Kidney (tissue), 13 donors: ENCODE measurements at regions not wholly inside any gene's neighbourhood (a gene's known extent, or its start where the extent isn't known, plus 50 kb on each side); places are given as distances from the start of the nearest gene placed in this dataset.
"Not testable (repeated sequence)": the region's sequence is repeated elsewhere in the genome, so short reads cannot be mapped to it uniquely, and the experiment has no call there.

Experiments used
- DNase-seq, 5 donors: peaks; one replicate each; pipeline ENCODE4 v3.0.0-alpha.2; 2013 to 2020
- FAIRE-seq: peaks from 2 replicates; lab custom pipeline; 2012; peaks lifted over from hg19 to GRCh38; lab: Jason Lieb, UNC
- H3K27ac ChIP-seq, 2 donors: one replicate each; pipeline ENCODE4 v1.7.0; 2013; ENCODE audit warnings: low read depth in 2 of 2, low read length in 2 of 2, inconsistent platforms in 1 of 2
- H3K27me3 ChIP-seq: one replicate; pipeline ENCODE4 v1.7.1; 2013; ENCODE audit warnings: low read length, inconsistent platforms; ENCODE audit not compliant: control insufficient read depth, insufficient read depth
- H3K36me3 ChIP-seq, 3 donors: one replicate each; pipeline versions ENCODE4 v1.7.0 to v1.7.1; 2013; ENCODE audit warnings: low read length in 3 of 3, control low read depth in 1 of 3, inconsistent platforms in 1 of 3; ENCODE audit not compliant: insufficient read depth in 3 of 3, control insufficient read depth in 2 of 3
- H3K4me1 ChIP-seq, 3 donors: one replicate each; pipeline versions ENCODE4 v1.7.0 to v1.7.1; 2013; ENCODE audit warnings: low read length in 3 of 3, inconsistent platforms in 1 of 3, low read depth in 1 of 3; ENCODE audit not compliant: control insufficient read depth in 2 of 3, insufficient read depth in 2 of 3
- H3K4me3 ChIP-seq, 3 donors: one replicate each; pipeline versions ENCODE4 v1.7.0 to v1.8.1; 2013; ENCODE audit warnings: low read length in 3 of 3, control low read depth in 1 of 3, inconsistent platforms in 1 of 3
- H3K9ac ChIP-seq, 3 donors: one replicate each; pipeline versions ENCODE4 v1.7.0 to v1.7.1; 2013; ENCODE audit warnings: low read length in 3 of 3, control low read depth in 1 of 3, inconsistent platforms in 1 of 3
- H3K9me3 ChIP-seq, 3 donors: one replicate each; pipeline versions ENCODE4 v1.7.0 to v1.7.1; 2013; ENCODE audit warnings: low read length in 3 of 3, control low read depth in 1 of 3, inconsistent platforms in 1 of 3; ENCODE audit not compliant: control insufficient read depth in 2 of 3, insufficient read depth in 1 of 3
- intact Hi-C: fragments of 100-400 bp; cut with DNase I; formaldehyde crosslinking; loops from one replicate; pipeline ENCODE4 v1.11.1; 2022
- TF ChIP-seq, protein P1 (sequence below): IDR thresholded peaks from 3 replicates; pipeline ENCODE4 v1.5.1; 2012; ENCODE audit warnings: mild to moderate bottlenecking, moderate library complexity, borderline replicate concordance; ENCODE audit not compliant: insufficient read depth; ENCODE audit errors: extremely low read depth
- donor health status: control.
- donor health status: control.
- donor health status: control.
- donor health status: control.
- donor health status: control.
- donor health status: DM: yes; HTN: yes; CAD: no.
- donor health status: Normal renal cell carcinoma (clear cell type).

- no peak overlapping the region for H3K27ac ChIP-seq
- H3K4me1 ChIP-seq = no peaks in the 10 kb centered on the region
- TF ChIP-seq, protein P1, sequence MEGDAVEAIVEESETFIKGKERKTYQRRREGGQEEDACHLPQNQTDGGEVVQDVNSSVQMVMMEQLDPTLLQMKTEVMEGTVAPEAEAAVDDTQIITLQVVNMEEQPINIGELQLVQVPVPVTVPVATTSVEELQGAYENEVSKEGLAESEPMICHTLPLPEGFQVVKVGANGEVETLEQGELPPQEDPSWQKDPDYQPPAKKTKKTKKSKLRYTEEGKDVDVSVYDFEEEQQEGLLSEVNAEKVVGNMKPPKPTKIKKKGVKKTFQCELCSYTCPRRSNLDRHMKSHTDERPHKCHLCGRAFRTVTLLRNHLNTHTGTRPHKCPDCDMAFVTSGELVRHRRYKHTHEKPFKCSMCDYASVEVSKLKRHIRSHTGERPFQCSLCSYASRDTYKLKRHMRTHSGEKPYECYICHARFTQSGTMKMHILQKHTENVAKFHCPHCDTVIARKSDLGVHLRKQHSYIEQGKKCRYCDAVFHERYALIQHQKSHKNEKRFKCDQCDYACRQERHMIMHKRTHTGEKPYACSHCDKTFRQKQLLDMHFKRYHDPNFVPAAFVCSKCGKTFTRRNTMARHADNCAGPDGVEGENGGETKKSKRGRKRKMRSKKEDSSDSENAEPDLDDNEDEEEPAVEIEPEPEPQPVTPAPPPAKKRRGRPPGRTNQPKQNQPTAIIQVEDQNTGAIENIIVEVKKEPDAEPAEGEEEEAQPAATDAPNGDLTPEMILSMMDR = no peak
- no peaks in the 10 kb centered on the region for H3K27me3 ChIP-seq
- H3K9me3 ChIP-seq = no peaks in the 10 kb centered on the region
- H3K4me3 ChIP-seq = no peak overlapping the region
- H3K9ac ChIP-seq = no peak overlapping the region
- intact Hi-C loops = no loop called here
- H3K36me3 ChIP-seq = no peaks in the 10 kb centered on the region
- FAIRE-seq = no peak
- peak in 3 of 5 donors; percentile 73 to 85 (median 83) for DNase-seq
Measured at GRCh38 chr18:76613053-76613754, 118.2 kb upstream of the ZNF516 start.

DNA sequence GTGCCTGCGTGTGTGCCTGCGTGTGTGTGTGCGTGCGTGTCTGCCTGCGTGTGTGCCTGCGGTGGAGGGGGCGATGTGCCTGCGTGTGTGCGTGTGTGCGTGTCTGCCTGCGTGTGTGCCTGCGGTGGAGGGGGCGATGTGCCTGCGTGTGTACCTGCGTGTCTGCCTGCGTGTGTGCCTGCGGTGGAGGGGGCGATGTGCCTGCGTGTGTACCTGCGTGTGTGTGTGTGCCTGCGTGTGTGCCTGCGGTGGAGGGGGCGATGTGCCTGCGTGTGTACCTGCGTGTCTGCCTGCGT, 116.7 kb upstream of the ZNF516 start:
- H3K27ac ChIP-seq, H3K4me1 ChIP-seq, H3K9ac ChIP-seq, DNase-seq, intact Hi-C loops, H3K27me3 ChIP-seq, H3K4me3 ChIP-seq, H3K36me3 ChIP-seq, FAIRE-seq, H3K9me3 ChIP-seq: not testable (repeated sequence)

- Histone ChIP-seq H3K9me3 (no peaks in the 10 kb centered on the region), H3K4me1 (no peaks in the 10 kb centered on the region), H3K36me3 (no peaks in the 10 kb centered on the region), H3K9ac (no peak overlapping the region), H3K4me3 (no peak overlapping the region), H3K27ac (no peak overlapping the region), H3K27me3 (no peaks in the 10 kb centered on the region)
- intact Hi-C loops = no loop called here
- FAIRE-seq (no peak), DNase-seq (peak in 3 of 5 donors; percentile 66 to 74 (median 72))
- TF ChIP-seq, protein P1 = no peak
Measured at GRCh38 chr18:76610933-76611749, 116.1 kb upstream of the ZNF516 start.

DNA sequence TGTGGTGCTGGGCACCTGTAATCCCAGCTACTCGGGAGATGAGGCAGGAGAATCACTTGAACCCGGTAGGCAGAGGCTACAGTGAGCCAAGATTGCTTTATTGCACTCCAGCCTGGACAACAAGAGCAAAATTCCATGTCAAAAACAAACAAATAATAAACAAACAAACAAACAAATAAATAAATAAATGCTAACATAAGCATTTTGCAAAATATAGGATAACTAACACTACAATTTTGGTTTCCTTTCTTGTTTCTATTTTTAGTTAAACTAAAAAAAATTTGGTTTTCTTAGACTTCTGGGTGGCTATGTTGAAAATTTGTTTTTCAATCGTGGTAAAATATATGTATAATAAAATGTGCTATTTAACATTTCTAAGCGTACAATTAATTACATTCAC, 115.0 kb upstream of the ZNF516 start:
- FAIRE-seq (peak; percentile 19), DNase-seq (no peak)
- intact Hi-C loops = no loop called here
- TF ChIP-seq, protein P1 = no peak
- Histone ChIP-seq H3K36me3 (no peaks in the 10 kb centered on the region), H3K27me3 (no peaks in the 10 kb centered on the region), H3K27ac (no peak overlapping the region), H3K9ac (no peak overlapping the region), H3K9me3 (no peaks in the 10 kb centered on the region), H3K4me1 (no peaks in the 10 kb centered on the region), H3K4me3 (no peak overlapping the region)
